GM19351 (cell line): ENCODE measurements at regions not wholly inside any gene's neighbourhood (a gene's known extent, or its start where the extent isn't known, plus 50 kb on each side); places are given as distances from the start of the nearest gene placed in this dataset.
"Not testable (repeated sequence)": the region's sequence is repeated elsewhere in the genome, so short reads cannot be mapped to it uniquely, and the experiment has no call there.

Experiments used
- ATAC-seq: cut with Tn5 transposase; IDR thresholded peaks from one replicate; pipeline ENCODE4 v1.9.1; 2021; ENCODE audit warnings: mild to moderate bottlenecking, moderate library complexity; ENCODE audit not compliant: unreplicated experiment

DNA sequence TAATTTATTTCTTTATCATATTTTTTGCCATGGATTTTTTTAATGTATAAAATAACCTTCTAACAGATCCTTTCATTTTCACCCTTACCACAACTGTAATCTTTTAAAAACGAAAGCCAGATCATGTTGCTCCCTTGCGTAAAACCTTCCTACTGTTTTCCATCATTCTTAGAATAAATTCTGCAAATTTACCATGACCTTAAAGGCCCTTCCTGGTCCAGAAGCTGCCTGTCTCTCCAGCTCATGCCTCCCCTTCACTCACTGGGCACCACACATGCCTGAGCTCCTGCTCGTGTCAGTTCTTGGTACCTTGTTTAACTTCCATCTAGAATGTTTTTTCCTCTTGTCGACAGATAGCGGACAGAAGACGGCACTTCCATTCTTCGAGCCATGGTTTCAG lies 245.0 kb upstream of the CDH5 start:
- no peak for ATAC-seq

- no peak for ATAC-seq
Measured at GRCh38 chr16:66120656-66121055, 245.8 kb upstream of the CDH5 start.

GRCh38 chr16:66116163-66117002 lies 250.1 kb upstream of the CDH5 start:
- ATAC-seq: no peak

- ATAC-seq: no peak
Measured at GRCh38 chr16:66115373-66115772, 251.1 kb upstream of the CDH5 start.

- ATAC-seq: no peak
Measured at GRCh38 chr16:66113223-66113622, 253.3 kb upstream of the CDH5 start.

GRCh38 chr16:66109677-66110076 lies 256.8 kb upstream of the CDH5 start:
- ATAC-seq: no peak

GRCh38 chr16:66107661-66108060 lies 258.8 kb upstream of the CDH5 start:
- no peak for ATAC-seq

DNA sequence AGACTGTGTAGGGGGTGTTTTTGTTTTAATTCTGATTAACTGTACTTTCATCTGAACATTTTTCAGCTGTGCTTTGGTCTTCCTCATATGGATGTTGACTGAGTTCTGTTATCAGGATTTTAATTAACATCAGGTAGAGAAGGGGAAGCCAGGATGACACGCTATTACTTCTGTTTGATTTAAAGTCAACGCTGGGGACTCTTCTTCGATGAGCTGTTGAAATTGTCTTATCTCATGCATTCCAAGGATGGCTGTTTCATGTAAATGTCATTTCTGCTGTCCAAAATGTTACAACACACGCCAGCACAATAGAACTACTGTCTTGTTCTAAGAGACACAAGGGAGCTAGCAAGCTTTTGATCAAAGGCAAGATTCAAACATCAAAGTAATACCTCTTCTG lies 263.3 kb upstream of the CDH5 start:
- no peak for ATAC-seq

- ATAC-seq: no peak
Measured at GRCh38 chr16:66099306-66099705, 267.2 kb upstream of the CDH5 start.

GRCh38 chr16:66097751-66098150 lies 268.7 kb upstream of the CDH5 start:
- no peak for ATAC-seq

DNA sequence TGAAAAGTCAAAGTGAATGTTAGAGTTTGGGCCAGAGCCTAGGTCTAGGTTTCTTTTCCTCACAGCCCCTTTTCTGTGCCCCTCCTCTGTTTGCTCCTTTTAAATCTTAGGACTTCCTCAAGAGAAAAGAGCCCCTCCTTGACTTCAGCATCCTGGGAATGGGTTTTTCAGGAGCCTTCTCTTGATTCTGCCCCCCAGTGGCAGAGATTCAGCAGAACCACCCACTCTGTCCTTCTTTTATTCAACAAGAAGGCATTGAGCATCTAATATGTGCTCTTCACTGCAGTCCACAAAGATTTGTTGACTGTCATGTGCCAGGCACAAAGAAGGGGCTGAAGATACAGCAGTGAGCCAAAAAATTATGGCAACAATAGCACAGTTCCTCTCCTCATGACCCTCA lies 270.8 kb upstream of the CDH5 start:
- ATAC-seq: no peak

DNA sequence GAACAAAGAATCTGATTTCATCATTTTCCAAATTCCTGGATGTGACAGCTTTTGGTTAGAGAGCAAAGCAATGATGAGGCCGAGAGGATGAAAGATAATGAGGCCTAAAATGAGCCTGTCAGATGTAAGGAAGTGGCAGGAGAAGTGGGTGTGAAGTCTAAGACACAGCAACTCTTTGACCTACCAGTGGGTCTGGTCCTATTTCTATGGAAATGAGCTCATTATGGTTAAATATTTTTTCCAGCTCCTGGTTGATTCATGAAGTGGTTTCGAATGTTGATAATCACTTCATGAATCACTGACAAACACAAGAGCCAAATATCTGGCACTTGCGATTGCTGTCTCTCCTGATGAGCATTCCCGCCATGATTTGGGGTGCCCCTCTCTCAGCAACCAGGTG lies 273.3 kb upstream of the CDH5 start:
- no peak for ATAC-seq

DNA sequence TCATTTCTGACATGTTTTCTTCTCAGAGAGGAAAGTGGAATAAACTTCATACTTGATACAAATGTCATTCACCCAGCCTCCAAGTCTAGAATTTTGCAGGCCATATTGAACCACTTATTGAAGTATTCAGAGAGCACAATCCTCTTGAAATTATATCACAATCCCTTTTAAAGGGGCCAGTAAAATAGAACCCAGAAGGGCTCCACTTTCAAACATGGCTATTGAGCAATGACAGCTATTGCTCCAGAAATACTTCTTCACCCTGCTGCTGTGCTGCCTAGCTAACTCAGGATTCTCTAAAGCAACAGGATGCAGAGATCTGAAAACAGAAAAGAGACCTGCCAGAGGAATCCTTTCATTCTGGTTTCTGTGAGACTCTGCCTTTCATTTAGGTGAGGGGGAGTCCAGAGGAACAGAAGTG lies 275.0 kb upstream of the CDH5 start:
- no peak for ATAC-seq

- no peak for ATAC-seq
Measured at GRCh38 chr16:66088681-66089080, 277.8 kb upstream of the CDH5 start.

DNA sequence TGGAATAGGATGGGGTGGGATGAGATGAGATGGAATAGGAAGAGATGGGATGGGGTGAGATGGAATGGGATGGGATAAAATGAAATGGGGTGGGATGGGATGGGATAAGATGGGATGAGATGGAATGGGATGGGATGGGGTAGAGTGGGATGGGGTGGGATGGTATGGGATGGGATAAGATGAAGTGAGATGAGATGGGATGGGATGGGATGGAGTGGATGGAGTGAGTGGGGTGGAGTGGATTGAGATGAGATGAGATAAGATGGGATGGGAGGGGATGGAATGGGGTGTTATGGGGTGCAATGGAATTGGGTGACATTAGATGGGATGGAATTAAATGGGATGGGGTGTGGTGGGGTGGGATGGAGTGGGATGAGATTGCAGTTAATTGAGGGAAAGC lies 279.2 kb upstream of the CDH5 start:
- ATAC-seq: no peak

DNA sequence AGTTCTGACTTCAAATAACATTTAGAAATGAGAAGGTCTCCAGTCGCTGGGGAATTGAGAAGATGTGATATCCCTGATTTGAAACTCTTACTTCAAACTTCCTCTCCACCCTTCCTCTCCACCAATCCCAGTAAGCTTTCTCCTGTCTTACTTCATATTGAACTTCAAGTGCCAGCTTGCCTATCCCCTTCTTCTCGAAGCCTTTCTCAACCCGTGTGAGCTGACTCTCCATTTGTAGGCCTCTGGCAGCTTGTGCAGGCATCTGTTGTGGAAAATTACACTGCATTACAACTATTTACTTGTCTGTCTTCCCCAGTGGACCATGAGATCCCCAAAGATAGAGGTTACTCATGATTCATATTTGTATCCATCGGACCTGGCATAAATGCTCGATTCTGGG lies 280.8 kb upstream of the CDH5 start:
- ATAC-seq: no peak

DNA sequence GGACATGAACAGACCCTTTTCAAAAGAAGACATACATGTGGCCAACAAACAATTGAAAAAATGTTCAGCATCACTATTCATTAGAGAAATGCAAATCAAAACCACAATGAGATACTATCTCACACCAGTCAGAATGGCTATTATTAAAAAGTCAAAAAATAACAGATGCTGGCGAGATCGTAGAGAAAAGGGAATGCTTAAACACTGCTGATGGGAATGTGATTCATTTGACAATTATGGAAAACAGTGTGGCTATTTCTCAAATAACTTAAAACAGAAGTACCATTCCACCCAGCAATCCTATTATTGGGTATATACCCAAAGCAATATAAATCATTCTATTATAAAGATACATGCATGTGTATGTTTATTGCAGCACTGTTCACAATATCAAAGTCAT lies 281.8 kb upstream of the CDH5 start:
- not testable (repeated sequence) for ATAC-seq

DNA sequence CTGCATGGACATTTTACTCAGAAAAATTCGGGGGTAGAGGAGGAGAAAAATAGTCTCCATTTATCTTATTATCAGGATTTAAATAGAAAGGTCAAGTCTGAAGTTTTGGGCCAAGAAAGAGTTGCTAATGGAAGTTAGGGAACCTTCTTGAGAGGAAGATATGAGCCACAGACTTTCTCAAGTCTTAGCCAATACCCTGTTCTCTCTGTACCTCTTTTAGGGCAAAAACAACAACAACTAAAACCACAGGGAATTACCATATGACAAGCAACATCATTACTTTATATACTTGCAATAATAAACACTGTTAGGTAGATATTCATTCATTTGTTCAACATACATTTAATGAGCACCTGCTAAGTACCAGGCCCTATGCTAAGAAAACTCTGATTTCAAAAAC lies 282.2 kb upstream of the CDH5 start:
- ATAC-seq: no peak

- ATAC-seq: no peak
Measured at GRCh38 chr16:66083171-66083570, 283.3 kb upstream of the CDH5 start.

GRCh38 chr16:66082424-66082823 lies 284.1 kb upstream of the CDH5 start:
- no peak for ATAC-seq

- no peak for ATAC-seq
Measured at GRCh38 chr16:66081775-66082366, 284.6 kb upstream of the CDH5 start.

DNA sequence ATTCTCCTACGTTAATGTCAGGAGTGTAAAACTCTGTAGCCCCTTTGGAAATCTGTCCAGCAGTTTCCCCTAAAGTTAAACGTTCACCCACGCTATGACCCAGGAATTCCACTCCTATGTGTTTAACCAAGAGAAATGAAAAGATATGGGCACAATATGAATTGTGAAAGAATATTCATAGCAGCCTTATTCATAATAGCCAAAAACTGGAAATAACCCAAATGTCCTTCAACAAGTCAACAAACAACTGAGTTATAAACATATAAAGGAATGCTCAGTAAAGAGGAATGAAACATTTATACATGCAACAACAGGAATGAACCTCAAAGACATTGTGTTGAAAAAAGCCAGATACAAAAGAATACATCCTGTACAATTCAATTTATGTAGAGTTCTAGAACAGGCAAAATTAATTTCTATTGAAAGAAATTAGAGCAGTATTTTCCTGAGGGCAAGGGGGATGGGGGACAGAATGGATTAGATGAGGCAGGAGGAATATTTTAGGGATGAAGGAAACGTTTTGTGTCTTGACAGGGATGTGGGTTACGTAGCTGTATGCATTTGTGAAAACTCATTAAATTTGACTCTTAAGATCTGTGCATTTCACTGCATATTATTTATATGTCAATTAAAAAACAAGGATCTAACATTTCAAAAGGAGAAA lies 286.7 kb upstream of the CDH5 start:
- ATAC-seq: no peak
